HEK293T (cell line): ENCODE measurements at regions not wholly inside any gene's neighbourhood (a gene's known extent, or its start where the extent isn't known, plus 50 kb on each side); places are given as distances from the start of the nearest gene placed in this dataset.

Experiments
- CTCF ChIA-PET: fragments of 350-600 bp; formaldehyde crosslinking; extraction: SDS; loops from one replicate; lab custom pipeline; 2021; ENCODE audit warnings: antibody characterized with exemption, inconsistent platforms; lab: Yijun Ruan, JAX
- POLR2A ChIA-PET: fragments of 350-600 bp; formaldehyde crosslinking; extraction: SDS; loops from one replicate; lab custom pipeline; 2020; ENCODE audit warnings: antibody characterized with exemption, inconsistent platforms; lab: Yijun Ruan, JAX
- DNase-seq: peaks from one replicate; pipeline ENCODE4 v3.0.0; 2012; ENCODE audit warnings: mixed read lengths; ENCODE audit errors: extremely low spot score
- ARNT ChIP-seq: fragments of 450-650 bp; IDR thresholded peaks from 2 replicates; pipeline ENCODE4 v1.6.1; 2017; ENCODE audit warnings: mild to moderate bottlenecking
- BHLHE40 ChIP-seq: fragments of 450-650 bp; IDR thresholded peaks from 2 replicates; pipeline ENCODE4 v1.6.1; 2016; ENCODE audit warnings: mild to moderate bottlenecking, moderate library complexity, borderline replicate concordance
- CTBP1 ChIP-seq: fragments of 450-650 bp; IDR thresholded peaks from 2 replicates; pipeline ENCODE4 v1.6.1; 2016; ENCODE audit warnings: borderline replicate concordance
- ELF4 ChIP-seq: fragments of 450-650 bp; IDR thresholded peaks from 2 replicates; pipeline ENCODE4 v1.6.1; 2017; ENCODE audit warnings: antibody characterized with exemption
- FOXA1 ChIP-seq: fragments of 450-650 bp; IDR thresholded peaks from 2 replicates; pipeline ENCODE4 v1.6.1; 2016; ENCODE audit warnings: mild to moderate bottlenecking
- FOXK2 ChIP-seq: fragments of 450-650 bp; IDR thresholded peaks from 2 replicates; pipeline ENCODE4 v1.6.1; 2016; ENCODE audit warnings: mild to moderate bottlenecking
- FOXM1 ChIP-seq: fragments of 450-650 bp; IDR thresholded peaks from 2 replicates; pipeline ENCODE4 v1.6.1; 2017; ENCODE audit warnings: mild to moderate bottlenecking, borderline replicate concordance
- HDGF ChIP-seq: fragments of 450-650 bp; IDR thresholded peaks from 2 replicates; pipeline ENCODE4 v1.6.1; 2017; ENCODE audit warnings: antibody characterized with exemption, borderline replicate concordance
- L3MBTL2 ChIP-seq: fragments of 450-650 bp; conservative IDR thresholded peaks from 2 replicates; pipeline ENCODE4 v1.6.1; 2016; ENCODE audit warnings: mild to moderate bottlenecking
- LEF1 ChIP-seq: fragments of 450-650 bp; IDR thresholded peaks from 2 replicates; pipeline ENCODE4 v1.6.1; 2017; ENCODE audit warnings: mild to moderate bottlenecking, borderline replicate concordance
- NFRKB ChIP-seq: fragments of 450-650 bp; IDR thresholded peaks from 2 replicates; pipeline ENCODE4 v1.6.1; 2016; ENCODE audit warnings: mild to moderate bottlenecking, moderate library complexity
- PKNOX1 ChIP-seq: fragments of 450-650 bp; IDR thresholded peaks from 2 replicates; pipeline ENCODE4 v1.6.1; 2016
- SP1 ChIP-seq: fragments of 450-650 bp; IDR thresholded peaks from 2 replicates; pipeline ENCODE4 v1.6.1; 2017
- SUZ12 ChIP-seq: fragments of 450-650 bp; IDR thresholded peaks from 2 replicates; pipeline ENCODE4 v1.6.1; 2016; ENCODE audit warnings: mild to moderate bottlenecking
- TARDBP ChIP-seq: fragments of 450-650 bp; IDR thresholded peaks from 2 replicates; pipeline ENCODE4 v1.6.1; 2016
- ZNF384 ChIP-seq: fragments of 450-650 bp; IDR thresholded peaks from 2 replicates; pipeline ENCODE4 v1.6.1; 2016

GRCh38 chr14:25150401-25150800 lies 100.5 kb upstream of the STXBP6 start:
- DNase-seq, result no peak
- TF ChIP-seq ARNT (no peak), SP1 (no peak)
- ChIA-PET CTCF (no interaction called here), POLR2A (no interaction called here)

- no peak for DNase-seq
Observed at GRCh38 chr14:25140411-25140810, 90.5 kb upstream of the STXBP6 start.

GRCh38 chr14:25136811-25137210 lies 86.9 kb upstream of the STXBP6 start:
- no peak for DNase-seq
- TF ChIP-seq LEF1 (no peak), ELF4 (no peak), TARDBP (no peak)
- POLR2A ChIA-PET, result no interaction called here
- CTCF ChIA-PET, result no interaction called here

More at GRCh38 chr14:25140411-25140810, 90.5 kb upstream of the STXBP6 start:
- POLR2A ChIA-PET, result no interaction called here
- TF ChIP-seq SUZ12 (no peak), NFRKB (no peak)
- CTCF ChIA-PET, result interaction anchor here (0.6 kb wide), 1 partner anchor 54 kb away, joined by 3 read pairs; no protein-coding TSS in a partner anchor

- no peak for DNase-seq
- no peak for TF ChIP-seq BHLHE40
- TF ChIP-seq TARDBP, result no peak
- no peak for TF ChIP-seq NFRKB
- no peak for TF ChIP-seq LEF1
- no peak for TF ChIP-seq SUZ12
- POLR2A ChIA-PET, result no interaction called here
- CTCF ChIA-PET, result interaction anchor here (0.5 to 3.5 kb wide), 3 partner anchors 94 to 906 kb away, joined by 3 to 23 read pairs (median 3); no protein-coding TSS in a partner anchor
Observed at GRCh38 chr14:25134184-25134583, 84.2 kb upstream of the STXBP6 start.

GRCh38 chr14:25132732-25133422 lies 82.9 kb upstream of the STXBP6 start:
- ChIA-PET POLR2A (no interaction called here), CTCF (interaction anchor here (0.6 to 3.5 kb wide), 15 partner anchors 12 to 423 kb away, joined by 3 to 23 read pairs (median 3); no protein-coding TSS in a partner anchor)
- peak; percentile 76 for DNase-seq

GRCh38 chr14:25132094-25132493 lies 82.1 kb upstream of the STXBP6 start:
- CTCF ChIA-PET, result interaction anchor here (0.6 to 3.5 kb wide), 13 partner anchors 68 to 916 kb away, joined by 3 to 23 read pairs (median 3); partner anchors contain the start of gene MDP1
- DNase-seq, result no peak
- POLR2A ChIA-PET, result interaction anchor here (0.7 kb wide), 1 partner anchor 690 kb away, joined by 3 read pairs; no protein-coding TSS in a partner anchor
- no peak for TF ChIP-seq ELF4

More at GRCh38 chr14:25132732-25133422, 82.9 kb upstream of the STXBP6 start:
- TF ChIP-seq FOXA1, result no peak
- TF ChIP-seq FOXM1, result no peak
- no peak for TF ChIP-seq ZNF384
- no peak for TF ChIP-seq BHLHE40
- TF ChIP-seq TARDBP, result no peak
- no peak for TF ChIP-seq LEF1
- TF ChIP-seq ELF4, result no peak
- TF ChIP-seq CTBP1, result no peak
- no peak for TF ChIP-seq SUZ12
- TF ChIP-seq HDGF, result no peak
- TF ChIP-seq ARNT, result no peak
- TF ChIP-seq L3MBTL2, result no peak
- TF ChIP-seq SP1, result no peak

- TF ChIP-seq ELF4 (no peak), TARDBP (no peak), ARNT (no peak), CTBP1 (no peak), L3MBTL2 (no peak), SUZ12 (no peak), BHLHE40 (no peak), PKNOX1 (no peak), FOXA1 (no peak), ZNF384 (no peak)
Observed at GRCh38 chr14:25122843-25123242, 72.9 kb upstream of the STXBP6 start.

GRCh38 chr14:25122211-25122610 lies 72.3 kb upstream of the STXBP6 start:
- ChIA-PET CTCF (no interaction called here), POLR2A (no interaction called here)
- no peak for DNase-seq
- TF ChIP-seq FOXK2 (no peak), HDGF (no peak), FOXM1 (no peak), ZNF384 (no peak), PKNOX1 (no peak), NFRKB (no peak), SP1 (no peak), FOXA1 (no peak), SUZ12 (no peak)

More at GRCh38 chr14:25122843-25123242, 72.9 kb upstream of the STXBP6 start:
- ChIA-PET CTCF (no interaction called here), POLR2A (no interaction called here)
- no peak for DNase-seq
